Gastrocnemius medialis (tissue), 4 donors: ENCODE measurements at regions not wholly inside any gene's neighbourhood (a gene's known extent, or its start where the extent isn't known, plus 50 kb on each side); places are given as distances from the start of the nearest gene placed in this dataset.

Experiments used
- POLR2A ChIP-seq, 2 donors: fragments of 450-650 bp; IDR thresholded peaks; one replicate each; pipeline ENCODE4 v1.6.1; 2017; ENCODE audit warnings: antibody characterized with exemption in 2 of 2, mild to moderate bottlenecking in 2 of 2, moderate library complexity in 2 of 2
- TF ChIP-seq, protein P1 (sequence below), 5 experiments: fragments of 450-650 bp in 3 of 5; fragments of 200-600 bp in 2 of 5; sonication (generic) in 2 of 5; IDR thresholded peaks in 4 of 5; conservative IDR thresholded peaks in 1 of 5; 1 replicate in 4 of 5; 2 replicates in 1 of 5; pipeline ENCODE4 v1.5.1; 2016 to 2019; ENCODE audit warnings: antibody characterized with exemption in 5 of 5, mild to moderate bottlenecking in 3 of 5, moderate library complexity in 3 of 5

DNA sequence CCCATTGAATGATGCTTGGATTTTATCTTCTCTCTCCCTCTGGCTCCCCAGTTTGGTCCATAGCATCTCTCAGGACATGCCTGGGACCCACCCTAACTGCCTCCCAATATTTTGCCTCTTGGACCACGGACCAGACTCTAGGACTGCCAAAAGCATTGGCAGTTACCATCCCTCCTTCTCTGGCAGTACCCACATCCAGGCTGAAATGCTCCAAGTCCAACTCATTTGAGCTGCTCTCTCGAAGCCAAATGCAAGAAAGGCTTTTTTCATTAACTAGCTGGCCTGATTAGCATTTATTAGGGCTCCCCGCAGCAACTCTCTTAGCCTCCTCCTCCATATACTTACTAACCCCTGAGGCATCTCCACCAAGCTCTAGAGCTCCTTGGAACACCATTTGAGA lies 140.0 kb upstream of the GRIK3 start:
- TF ChIP-seq, protein P1, sequence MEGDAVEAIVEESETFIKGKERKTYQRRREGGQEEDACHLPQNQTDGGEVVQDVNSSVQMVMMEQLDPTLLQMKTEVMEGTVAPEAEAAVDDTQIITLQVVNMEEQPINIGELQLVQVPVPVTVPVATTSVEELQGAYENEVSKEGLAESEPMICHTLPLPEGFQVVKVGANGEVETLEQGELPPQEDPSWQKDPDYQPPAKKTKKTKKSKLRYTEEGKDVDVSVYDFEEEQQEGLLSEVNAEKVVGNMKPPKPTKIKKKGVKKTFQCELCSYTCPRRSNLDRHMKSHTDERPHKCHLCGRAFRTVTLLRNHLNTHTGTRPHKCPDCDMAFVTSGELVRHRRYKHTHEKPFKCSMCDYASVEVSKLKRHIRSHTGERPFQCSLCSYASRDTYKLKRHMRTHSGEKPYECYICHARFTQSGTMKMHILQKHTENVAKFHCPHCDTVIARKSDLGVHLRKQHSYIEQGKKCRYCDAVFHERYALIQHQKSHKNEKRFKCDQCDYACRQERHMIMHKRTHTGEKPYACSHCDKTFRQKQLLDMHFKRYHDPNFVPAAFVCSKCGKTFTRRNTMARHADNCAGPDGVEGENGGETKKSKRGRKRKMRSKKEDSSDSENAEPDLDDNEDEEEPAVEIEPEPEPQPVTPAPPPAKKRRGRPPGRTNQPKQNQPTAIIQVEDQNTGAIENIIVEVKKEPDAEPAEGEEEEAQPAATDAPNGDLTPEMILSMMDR (IDR thresholded peaks at IDR 0.05 in 4 of 5, conservative IDR thresholded peaks at IDR 0.05 in 1 of 5) = no peak
- no peak for TF ChIP-seq POLR2A (IDR thresholded peaks at IDR 0.05)
